Upper lobe of right lung (tissue), 1 donor: ENCODE measurements at regions not wholly inside any gene's neighbourhood (a gene's known extent, or its start where the extent isn't known, plus 50 kb on each side); places are given as distances from the start of the nearest gene placed in this dataset.

Experiments used
- ATAC-seq: fragments of 200-7000 bp; cut with Tn5 transposase; one replicate; pipeline ENCODE4 v1.9.1; 2020; ENCODE audit warnings: mild to moderate bottlenecking, moderate library complexity
- DNase-seq: peaks from one replicate; pipeline ENCODE4 v3.0.0-alpha.2; 2020
- H3K27ac ChIP-seq: fragments of 200-600 bp; one replicate; pipeline ENCODE4 v1.8.0; 2022
- H3K27me3 ChIP-seq: fragments of 200-600 bp; one replicate; pipeline ENCODE4 v1.8.0; 2022; ENCODE audit warnings: mild to moderate bottlenecking
- H3K36me3 ChIP-seq: fragments of 200-600 bp; one replicate; pipeline ENCODE4 v1.8.0; 2022
- H3K4me1 ChIP-seq: fragments of 200-600 bp; one replicate; pipeline ENCODE4 v1.8.0; 2022
- H3K4me3 ChIP-seq: fragments of 200-600 bp; one replicate; pipeline ENCODE4 v1.8.0; 2022; ENCODE audit warnings: mild to moderate bottlenecking
- H3K9me3 ChIP-seq: fragments of 200-600 bp; one replicate; pipeline ENCODE4 v1.8.0; 2022
- intact Hi-C: fragments of 100-400 bp; cut with DNase I; formaldehyde crosslinking; loops from one replicate; pipeline ENCODE4 v1.11.0; 2022
- TF ChIP-seq, protein P1 (sequence below): fragments of 200-600 bp; IDR thresholded peaks from one replicate; pipeline ENCODE4 v1.8.0; 2022; ENCODE audit warnings: antibody characterized with exemption
- donor health status: DM: no; HTN: yes; CAD: no; lungs with severe emphysema.

DNA sequence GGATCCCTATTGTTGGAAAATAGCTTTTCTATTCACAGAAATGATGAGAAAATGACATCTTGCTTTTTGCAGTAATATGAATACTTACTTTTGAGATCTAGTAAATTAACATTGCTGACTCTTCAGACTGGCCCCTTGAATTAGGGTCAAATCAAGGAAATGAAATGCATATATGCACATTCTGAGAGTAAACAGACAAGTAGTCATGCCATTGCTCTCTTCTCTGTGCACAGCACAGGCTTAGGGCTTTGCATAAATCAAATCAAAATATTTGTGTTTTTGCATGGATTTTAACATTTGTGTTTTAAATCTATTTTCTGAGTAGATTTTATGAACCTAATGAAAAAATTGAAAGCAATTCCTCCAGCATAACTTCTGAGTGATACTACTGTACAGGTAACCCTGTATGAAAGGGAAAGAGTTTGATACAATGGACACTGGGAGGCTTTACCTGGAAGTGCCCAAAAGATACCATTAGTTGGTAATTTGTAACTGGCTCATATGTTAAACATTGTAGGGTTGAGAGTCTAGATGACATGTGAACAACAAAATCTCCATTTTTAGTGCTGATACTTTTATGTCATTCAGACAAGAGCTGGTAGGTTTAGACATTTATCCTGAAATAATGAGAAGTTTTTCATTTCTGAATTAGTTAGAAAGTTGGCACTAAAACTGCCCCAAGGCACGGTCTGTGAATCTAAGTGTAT is 280.2 kb upstream of the FBXO33 start:
- no peak overlapping the region for H3K27ac ChIP-seq
- TF ChIP-seq, protein P1, sequence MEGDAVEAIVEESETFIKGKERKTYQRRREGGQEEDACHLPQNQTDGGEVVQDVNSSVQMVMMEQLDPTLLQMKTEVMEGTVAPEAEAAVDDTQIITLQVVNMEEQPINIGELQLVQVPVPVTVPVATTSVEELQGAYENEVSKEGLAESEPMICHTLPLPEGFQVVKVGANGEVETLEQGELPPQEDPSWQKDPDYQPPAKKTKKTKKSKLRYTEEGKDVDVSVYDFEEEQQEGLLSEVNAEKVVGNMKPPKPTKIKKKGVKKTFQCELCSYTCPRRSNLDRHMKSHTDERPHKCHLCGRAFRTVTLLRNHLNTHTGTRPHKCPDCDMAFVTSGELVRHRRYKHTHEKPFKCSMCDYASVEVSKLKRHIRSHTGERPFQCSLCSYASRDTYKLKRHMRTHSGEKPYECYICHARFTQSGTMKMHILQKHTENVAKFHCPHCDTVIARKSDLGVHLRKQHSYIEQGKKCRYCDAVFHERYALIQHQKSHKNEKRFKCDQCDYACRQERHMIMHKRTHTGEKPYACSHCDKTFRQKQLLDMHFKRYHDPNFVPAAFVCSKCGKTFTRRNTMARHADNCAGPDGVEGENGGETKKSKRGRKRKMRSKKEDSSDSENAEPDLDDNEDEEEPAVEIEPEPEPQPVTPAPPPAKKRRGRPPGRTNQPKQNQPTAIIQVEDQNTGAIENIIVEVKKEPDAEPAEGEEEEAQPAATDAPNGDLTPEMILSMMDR, result no peak
- no peaks in the 10 kb centered on the region for H3K4me1 ChIP-seq
- H3K9me3 ChIP-seq, result no peaks in the 10 kb centered on the region
- H3K36me3 ChIP-seq, result no peaks in the 10 kb centered on the region
- no peak overlapping the region for H3K4me3 ChIP-seq
- DNase-seq (no peak), ATAC-seq (no peak)
- H3K27me3 ChIP-seq, result no peaks in the 10 kb centered on the region
- intact Hi-C loops, result no loop called here

DNA sequence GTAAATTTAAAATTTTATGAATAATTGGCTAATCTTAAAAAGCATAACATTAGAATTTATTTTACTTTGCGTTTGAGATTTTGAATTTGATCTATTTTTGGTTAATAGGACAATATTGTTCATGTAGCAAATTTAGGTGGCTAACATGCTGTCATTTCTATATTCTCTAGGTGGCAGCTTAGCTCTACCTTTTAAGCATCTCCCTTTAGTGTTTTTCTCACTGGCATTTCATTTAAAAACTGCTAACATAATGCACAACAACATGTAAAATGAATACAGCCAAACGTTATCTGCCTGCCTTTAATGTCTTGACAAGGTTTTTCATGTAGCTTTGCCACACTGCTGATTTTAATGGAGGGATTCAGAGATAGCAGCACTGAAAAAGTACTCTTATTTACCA is 272.4 kb upstream of the FBXO33 start:
- Histone ChIP-seq H3K9me3 (no peaks in the 10 kb centered on the region), H3K27me3 (no peaks in the 10 kb centered on the region), H3K4me3 (no peak overlapping the region), H3K27ac (no peak overlapping the region), H3K36me3 (no peaks in the 10 kb centered on the region), H3K4me1 (no peaks in the 10 kb centered on the region)
- intact Hi-C loops, result no loop called here
- TF ChIP-seq, protein P1, result no peak
- no peak for DNase-seq
- no peak for ATAC-seq

DNA sequence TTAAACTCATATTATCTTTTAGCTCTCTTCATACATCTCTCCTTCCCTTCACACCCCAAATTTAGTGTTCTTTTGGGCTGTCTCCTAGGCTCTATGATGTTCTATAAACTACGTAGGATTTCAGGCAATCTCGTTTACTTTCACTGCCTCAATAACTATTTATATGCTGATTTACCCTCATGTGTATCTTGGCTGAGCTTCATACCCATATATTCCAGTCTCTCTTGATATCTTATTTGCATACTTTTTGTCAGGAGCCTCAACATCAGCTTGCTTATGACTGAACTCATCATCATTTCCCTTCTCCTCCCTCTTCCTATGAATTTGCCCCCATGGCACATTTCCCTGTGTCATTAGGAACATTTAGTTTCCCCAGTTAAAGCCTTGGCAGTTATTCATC is 262.1 kb upstream of the FBXO33 start:
- TF ChIP-seq, protein P1, result no peak
- no peaks in the 10 kb centered on the region for H3K4me1 ChIP-seq
- no peaks in the 10 kb centered on the region for H3K27me3 ChIP-seq
- DNase-seq (no peak), ATAC-seq (no peak)
- H3K9me3 ChIP-seq, result no peaks in the 10 kb centered on the region
- H3K4me3 ChIP-seq, result no peak overlapping the region
- no peaks in the 10 kb centered on the region for H3K36me3 ChIP-seq
- intact Hi-C loops, result no loop called here
- no peak overlapping the region for H3K27ac ChIP-seq

DNA sequence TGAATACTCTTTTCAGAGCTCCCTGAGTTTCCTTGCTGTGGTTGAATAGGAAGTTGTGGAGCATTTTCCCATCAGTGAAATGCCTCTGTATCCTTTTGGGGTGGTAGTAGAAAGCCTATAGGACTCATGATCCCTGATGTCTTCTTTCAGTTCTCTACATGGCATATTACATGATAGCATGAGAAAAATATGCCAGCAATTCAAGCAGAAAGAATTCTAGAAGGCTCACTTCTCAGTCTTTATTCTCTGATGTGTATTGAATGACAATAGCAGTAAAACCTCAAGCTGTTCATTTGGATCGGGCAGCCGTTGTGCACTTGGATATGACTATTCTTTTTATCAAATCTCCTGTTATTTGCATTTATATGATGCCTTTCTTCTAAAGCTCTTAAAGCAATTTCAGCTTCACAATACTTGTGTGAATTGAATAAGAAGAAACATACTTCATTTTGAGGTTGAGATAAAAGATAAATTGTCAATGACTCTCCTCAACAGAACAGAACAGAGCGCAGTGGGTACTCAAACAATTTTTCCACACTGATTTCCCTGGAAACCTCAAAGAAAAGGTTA is 251.5 kb upstream of the FBXO33 start:
- no peak for ATAC-seq
- Histone ChIP-seq H3K27ac (no peak overlapping the region), H3K27me3 (no peaks in the 10 kb centered on the region), H3K36me3 (no peaks in the 10 kb centered on the region), H3K4me3 (no peak overlapping the region), H3K9me3 (no peaks in the 10 kb centered on the region), H3K4me1 (no peaks in the 10 kb centered on the region)
- intact Hi-C loops, result no loop called here
- DNase-seq, result no peak
- TF ChIP-seq, protein P1, result no peak

DNA sequence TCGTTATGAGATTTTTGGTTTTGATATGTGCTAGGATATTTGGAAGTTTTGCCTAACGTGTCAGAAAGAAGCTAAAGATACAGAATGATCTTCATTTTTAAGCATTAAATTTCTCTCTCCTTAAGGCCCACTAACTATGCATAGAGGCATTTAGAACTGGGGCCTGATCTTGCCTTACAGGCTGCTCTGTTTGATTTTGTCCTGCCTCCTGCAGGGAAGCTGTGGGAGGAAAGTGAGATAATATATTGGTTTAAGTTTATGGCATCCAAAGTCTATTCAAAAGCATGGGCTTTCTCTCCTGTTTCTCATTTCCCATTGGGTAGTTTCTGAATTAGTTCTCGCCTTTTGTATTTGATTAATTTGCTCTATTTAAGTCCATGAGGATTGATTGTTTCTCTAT is 250.3 kb upstream of the FBXO33 start:
- Histone ChIP-seq H3K9me3 (no peaks in the 10 kb centered on the region), H3K4me3 (no peak overlapping the region), H3K36me3 (no peaks in the 10 kb centered on the region), H3K27me3 (no peaks in the 10 kb centered on the region), H3K27ac (no peak overlapping the region), H3K4me1 (no peaks in the 10 kb centered on the region)
- DNase-seq (no peak), ATAC-seq (no peak)
- intact Hi-C loops, result no loop called here
- TF ChIP-seq, protein P1, result no peak
